ENCODE measurements at regions not wholly inside any gene's neighbourhood (a gene's known extent, or its start where the extent isn't known, plus 50 kb on each side); places are given as distances from the start of the nearest gene placed in this dataset.
"Not testable (repeated sequence)": the region's sequence is repeated elsewhere in the genome, so short reads cannot be mapped to it uniquely, and the experiment has no call there.

DNA sequence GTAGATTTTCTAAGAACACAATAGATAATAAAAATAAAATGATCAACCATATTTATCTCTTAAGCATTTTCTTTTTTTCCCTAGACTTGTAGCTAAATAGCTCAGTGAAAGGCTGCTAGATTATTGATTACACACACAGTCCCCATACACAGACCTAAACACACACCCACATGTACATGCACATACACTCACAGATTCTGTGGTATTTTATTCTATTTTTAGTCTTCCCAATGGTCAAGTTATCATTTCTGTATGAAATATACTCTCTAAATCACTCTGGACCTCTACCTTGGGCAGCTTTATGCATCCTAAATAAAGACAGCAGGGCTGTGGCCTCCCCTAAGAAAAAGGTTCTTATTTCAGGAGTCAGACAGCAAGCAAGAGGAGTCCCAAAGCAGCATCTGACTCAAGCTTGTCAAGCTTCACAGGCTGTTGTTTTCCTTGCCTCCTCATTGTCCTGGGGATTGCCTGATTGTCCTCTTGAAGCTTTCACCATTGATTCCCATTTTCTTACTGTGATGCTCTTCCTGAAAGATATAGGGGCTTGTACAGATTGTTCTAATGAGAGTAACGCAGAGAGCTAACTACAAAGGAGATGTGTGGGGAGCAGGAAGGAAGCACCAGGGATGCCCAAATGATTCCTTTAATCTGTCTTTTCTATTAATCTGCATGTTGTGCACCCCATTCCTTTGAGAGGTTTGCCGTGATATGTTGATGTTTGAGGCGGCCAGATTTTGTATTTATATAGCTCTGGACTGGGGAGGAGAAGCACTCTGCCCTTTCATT, 986.5 kb downstream of the PCDH17 start:
- no peak for DNase-seq (ENCODE audit: low read depth)

DNA sequence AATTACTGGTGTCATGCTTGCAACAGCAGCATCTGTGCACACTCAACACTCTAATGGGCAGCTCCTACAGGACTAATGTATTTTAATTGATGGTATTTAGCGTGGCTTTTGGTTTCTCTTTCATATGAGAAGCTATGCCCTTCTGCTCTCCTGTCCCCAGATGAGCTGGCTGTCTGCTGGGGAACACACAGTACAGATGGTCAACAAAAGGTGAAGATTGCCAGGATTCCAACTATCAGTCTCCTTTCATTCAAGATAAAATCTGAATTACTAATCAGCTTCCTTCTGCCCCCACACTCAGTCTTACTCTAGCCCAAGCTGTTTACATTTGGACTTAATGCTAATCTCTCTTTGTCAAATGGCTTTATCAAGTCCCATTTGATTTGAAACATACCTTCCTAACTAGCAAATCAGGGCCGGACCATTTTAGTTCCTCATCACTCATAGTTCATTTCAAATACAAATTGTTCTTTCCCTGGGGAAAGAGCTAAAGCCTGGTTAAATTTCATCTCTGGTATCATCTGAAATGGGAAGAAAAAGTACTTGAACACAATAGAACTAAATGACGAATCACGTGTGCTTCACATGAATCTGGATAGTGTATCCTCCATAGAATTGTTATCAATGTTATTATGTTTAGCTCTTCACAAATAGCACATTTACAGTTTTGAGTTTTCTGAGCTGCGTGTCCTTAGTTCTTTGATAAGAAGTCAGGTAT, 988.0 kb downstream of the PCDH17 start:
- no peak for DNase-seq (ENCODE audit: low read depth)

DNA sequence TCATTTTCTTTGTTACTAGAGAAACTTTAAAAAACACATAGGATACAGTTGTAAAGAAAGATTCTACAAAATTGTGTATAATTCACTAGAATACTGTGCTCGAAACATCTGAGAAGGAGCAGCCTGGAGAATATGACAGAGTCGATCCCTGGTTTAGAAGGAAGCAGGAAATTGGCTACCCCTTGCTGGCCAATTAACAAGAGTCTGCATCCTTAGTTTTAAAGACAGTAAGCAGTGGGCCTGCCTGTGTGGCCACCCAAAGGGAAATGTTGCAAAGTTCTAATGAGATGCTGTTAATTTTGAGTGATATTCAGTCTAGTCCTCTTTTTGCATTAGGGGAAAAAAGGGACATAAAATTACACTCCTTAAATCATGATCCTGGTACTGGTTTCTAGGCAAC, 988.6 kb downstream of the PCDH17 start:
- no peak for DNase-seq (ENCODE audit: low read depth)

DNA sequence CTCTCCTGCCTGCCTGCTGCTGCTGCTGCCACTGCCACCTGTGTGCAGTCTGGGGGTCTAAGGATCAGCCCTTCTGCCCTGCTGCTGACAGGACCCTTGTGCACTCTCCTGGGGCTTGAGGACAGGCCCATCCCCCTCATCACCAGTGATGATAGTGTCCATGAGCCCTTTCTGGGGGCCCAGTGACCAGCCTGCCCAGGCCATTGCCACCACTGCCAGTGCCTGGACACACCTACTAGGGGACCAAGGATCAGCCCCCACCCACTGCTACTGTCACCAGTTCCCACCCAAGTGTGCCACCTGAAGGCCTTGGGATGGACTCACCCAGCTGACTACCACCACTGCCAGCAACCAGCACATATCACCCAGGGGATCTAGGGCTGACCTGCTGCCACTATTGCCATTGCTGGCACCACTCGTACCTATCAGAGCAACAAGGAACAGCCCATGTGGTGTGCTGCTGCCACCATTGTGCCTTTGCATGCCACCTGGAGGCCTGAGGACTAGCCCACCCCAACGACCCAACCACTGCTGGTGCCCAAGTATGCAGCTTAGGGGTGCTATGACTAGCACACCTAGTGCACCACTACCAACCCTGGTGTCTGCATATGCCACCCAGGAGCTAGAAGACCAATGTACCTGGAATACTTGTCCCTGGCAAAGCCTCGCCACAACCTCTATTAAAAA, 994.3 kb downstream of the PCDH17 start:
- no peak for DNase-seq (ENCODE audit: low read depth)

DNA sequence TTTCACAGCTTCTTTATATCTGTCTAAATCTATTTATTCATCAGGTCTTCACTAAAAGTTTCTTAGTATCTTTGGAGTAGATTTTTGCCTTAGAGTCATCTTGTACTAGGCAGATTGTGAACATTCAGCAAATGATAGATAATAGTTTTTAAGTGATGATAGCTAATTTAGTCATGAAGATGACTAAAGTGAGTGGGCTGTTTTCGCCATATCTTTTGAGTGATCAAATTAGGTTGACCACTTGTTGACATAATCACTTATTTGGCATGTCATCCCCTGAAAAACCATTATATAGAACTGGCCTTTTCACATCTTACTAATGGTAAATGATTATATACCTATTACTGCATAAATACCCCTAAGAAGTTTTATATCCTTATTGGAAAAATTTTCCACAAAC, 999.2 kb downstream of the PCDH17 start:
- no peak for DNase-seq (ENCODE audit: low read depth)

DNA sequence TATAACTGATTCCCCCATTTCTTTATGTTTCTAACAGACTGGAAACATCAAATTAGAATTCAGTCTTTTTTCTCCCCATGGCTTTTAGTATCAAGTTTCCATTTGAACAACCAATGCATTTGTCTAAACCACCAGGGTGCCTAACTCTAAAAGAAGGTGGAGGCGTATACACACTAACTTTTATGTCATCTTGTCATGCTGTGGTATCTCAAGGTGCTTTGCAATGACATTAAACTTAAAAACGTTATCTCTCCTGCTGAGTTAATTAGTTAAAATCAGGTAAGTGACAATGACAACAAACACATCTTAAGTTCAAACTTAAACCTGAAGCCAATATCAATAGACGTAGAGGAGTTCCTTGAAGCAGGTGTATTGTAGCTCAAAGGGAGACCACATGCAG, 1001.7 kb downstream of the PCDH17 start:
- DNase-seq (ENCODE audit: low read depth) = no peak

DNA sequence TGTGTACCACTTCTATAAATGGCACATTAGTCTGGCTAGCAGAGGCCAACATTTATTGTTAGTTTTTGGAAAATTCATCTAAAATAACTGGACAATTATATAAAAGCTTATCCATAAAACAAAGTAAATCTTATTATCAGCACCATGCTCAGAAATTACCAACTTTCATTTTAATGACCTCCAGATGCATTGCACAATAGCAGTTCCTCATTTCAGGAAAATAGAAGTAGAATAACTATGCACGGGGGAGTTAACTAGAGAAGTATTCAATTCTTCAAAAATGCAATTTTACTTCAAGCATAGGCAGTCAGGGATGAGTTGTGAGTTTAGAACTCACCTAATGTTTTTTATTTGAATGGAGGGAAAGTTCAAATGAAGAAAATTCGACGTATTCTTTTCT, 1023.5 kb downstream of the PCDH17 start:
- DNase-seq (ENCODE audit: low read depth) = no peak

DNA sequence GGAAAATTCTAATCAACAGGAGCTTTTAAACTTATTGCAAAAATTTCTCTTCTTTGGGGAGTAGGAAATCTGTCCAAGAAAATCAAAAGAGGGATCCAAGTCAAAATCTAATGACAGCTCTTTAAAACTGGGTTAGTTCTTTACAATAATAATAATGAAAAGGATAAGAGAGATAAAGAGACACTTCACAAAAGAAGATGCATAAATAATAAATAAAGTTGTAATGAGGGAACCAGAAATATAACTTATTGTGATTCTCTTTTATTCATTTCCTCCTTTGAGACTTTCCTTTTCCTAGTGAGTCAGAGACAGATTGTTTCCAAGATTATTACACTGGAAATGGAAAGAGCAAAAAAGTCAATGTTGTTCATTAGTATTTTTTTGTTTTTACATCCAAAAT, 1029.3 kb downstream of the PCDH17 start:
- no peak for DNase-seq (ENCODE audit: low read depth)

DNA sequence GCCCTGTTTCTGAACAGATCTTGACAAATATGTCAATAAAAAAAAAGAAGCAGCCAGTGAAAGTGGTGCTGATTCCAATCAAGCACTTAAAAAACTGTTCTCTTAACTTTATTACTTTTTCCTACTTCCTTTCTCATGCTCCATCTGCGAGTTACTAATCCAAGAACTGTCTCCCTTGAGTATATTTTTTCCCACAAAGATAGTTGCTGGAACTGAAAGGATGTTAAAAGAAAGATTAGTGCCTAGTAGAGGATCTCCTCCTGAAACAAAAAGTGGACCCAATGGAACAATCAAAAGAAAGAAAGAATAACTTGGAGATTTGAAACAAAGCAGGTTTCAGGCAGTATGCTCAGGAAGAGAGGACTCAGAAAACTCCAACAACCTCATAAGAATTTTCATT, 1034.8 kb downstream of the PCDH17 start:
- DNase-seq (ENCODE audit: low read depth) = no peak

DNA sequence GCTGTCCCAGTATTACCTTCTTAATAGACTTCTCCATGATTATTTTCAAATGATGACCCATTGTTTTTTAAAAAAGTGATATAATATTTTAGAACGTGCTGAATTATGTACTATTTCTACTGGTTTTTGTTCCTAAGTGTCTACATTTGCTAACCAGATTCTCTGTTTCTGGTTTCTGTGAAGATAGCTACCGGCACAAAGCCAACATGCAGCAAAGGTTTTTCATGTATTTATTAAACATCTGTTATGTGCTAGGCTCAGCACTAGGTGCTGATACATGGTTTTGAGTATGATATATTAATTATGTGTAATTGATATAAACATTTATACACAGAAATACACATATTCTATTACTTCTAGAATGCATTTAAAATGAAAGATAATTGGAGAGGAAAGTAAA, 1035.6 kb downstream of the PCDH17 start:
- no peak for DNase-seq (ENCODE audit: low read depth)

DNA sequence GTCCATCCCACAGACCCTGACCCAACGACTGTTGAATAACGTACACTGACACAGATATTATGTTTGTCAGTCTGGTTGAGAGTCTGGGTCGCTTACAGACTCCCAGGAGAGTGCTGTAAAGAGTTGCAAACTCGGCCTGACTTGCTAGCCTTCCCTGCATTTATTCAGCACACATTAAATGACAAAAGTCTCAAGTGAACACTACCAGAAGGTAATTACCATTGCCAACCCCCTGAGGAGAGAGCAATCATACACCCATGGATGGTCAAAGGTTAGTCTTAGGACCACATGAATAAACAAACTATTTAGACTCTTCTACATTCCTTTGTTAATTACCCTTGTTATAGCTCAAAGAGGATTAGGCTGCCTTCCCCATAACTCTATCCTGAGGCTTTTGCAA, 1048.6 kb downstream of the PCDH17 start:
- no peak for DNase-seq (ENCODE audit: low read depth)

DNA sequence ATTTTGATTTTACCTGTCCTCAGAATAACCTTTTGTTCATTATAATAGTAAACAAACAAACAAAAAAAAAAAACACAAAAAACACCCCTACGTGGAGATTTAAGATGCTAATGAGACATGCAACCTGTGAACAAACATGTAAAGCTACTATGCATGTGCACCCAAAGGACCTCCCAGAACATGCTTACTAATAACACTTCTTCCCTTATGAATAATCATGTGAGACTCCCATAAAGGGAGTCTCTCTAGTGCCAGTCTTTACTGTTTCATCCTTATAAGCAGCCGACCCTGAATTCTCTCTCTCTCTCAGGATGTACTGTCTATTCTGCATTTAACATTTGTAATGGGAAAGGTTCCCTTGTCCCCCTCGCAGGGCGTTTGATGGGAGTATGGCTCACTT, 1051.1 kb downstream of the PCDH17 start:
- no peak for DNase-seq (ENCODE audit: low read depth)

DNA sequence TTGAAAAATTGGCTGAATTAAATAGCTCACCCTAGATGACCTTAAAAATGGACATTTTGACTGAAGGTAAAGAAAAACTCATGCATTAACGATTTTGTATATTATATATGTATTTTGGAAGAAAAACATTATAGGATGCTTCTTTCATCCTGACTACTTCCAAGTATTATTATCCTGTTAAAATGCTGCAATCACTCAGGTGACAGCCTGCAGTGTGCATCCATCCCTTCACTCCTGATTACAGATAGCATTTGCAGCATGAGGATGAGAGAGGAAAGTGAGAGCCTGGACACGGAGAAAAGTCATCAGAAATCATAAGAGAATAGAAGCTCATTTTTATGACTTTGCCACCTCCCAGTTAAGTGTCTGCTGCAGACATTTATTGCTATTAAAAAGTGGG, 1055.6 kb downstream of the PCDH17 start:
- DNase-seq (ENCODE audit: low read depth) = no peak

DNA sequence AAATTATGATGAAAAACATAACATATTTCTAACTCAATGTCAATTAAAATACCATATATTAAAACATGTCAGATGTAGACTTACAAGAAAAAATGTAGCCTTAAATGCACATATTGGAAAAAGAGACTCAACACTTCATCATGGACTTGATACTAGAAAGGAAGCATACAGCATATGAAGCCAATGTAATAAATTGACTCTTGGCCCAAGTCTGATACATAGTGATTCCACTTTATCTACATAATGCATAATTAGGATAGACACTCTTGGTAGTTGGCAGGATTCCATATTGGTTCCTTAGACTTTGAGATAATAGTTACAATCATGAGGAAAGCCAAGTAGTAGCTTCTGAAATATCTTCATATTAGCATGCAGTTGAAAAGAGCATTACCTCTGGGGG, 1067.0 kb downstream of the PCDH17 start:
- no peak for DNase-seq (ENCODE audit: low read depth)

DNA sequence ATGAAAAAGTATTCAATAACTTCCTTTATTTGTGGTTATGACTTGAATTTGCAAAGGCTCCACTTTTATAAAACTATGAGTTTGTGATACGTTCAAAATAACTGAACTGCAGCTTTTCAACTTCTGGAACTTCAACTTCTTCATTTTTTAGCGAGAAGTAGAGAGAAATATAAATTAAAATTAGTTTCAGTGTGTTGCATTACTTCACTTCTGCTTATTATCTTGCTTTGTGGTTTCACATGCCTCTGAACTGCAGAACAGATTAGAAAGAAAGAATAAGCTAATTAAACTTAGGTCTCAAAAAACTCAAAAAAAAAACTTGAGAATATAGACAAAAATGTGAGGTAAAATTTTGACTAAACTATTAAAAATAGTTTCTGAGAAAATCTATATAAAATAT, 1073.4 kb downstream of the PCDH17 start:
- DNase-seq (ENCODE audit: low read depth) = no peak

DNA sequence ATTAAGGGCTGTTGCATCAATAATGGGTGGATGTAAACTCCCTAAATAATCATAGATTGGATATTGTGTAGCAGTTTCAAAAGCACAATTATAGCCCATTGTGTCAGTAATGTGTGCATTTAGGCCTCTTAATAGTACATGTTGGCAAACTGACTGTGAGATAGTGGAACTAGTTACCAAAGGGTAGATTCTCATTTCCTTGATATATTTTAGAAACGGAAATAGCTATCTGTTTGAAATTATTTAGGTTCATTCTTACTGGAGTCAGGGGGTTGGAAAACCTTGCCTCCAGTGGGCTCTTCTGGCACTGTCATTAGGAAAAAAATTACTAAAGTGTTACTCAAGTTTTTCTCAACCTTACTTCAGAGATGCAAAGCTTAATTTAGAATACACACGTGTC, 1074.9 kb downstream of the PCDH17 start:
- DNase-seq (ENCODE audit: low read depth) = no peak

DNA sequence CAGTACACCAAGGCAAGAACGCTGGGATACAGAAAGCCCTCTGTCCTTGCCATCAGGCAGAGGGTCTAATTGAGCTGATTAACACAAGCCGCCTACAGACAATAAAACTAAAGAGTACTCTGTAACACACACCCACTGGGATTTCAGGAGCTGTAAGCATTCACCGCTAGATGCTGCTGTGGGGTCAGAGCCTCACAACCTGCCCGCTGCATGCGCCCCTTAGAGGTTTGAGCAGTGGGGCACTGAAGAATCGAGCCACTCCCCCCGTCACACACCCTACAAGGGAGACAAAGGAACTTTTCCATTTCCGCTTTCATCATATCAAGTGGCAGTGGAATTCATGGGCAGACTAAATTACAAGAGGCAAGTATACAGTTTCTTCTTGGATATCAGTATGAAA, 1080.6 kb downstream of the PCDH17 start:
- no peak for DNase-seq (ENCODE audit: low read depth)

DNA sequence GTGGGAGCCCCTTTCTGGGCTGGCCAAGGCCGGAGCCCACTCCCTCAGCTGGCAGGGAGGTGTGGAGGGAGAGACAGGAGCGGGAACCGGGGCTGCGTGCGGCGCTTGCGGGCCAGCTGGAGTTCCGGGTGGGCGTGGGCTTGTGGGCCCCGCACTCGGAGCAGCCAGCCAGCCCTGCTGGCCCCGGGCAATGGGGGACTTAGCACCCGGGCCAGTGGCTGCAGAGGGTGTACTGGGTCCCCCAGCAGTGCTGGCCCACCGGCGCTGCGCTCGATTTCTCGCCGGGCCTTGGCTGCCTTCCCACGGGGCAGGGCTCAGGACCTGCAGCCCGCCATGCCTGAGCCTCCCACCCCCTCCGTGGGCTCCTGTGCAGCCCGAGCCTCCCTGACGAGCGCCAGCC, 1082.5 kb downstream of the PCDH17 start:
- DNase-seq (ENCODE audit: low read depth) = not testable (repeated sequence)

DNA sequence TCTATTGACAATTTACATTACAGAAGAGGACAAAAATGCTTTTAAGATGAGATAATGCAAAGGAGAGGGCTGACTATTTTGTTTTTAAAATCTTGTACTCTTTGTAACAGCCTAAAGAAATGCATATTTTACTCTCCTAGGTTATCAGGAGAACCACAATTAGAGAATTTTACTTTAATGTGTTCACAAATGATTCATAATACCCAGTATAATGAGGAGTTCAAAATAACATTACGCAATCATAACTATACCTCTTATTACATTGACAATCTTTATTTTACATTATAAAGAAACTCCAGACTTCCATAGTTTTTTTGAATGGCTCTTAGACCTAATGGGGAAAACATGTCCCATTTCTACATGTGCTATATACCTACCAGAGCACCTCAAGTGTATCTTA, 1089.7 kb downstream of the PCDH17 start:
- DNase-seq (ENCODE audit: low read depth) = no peak

DNA sequence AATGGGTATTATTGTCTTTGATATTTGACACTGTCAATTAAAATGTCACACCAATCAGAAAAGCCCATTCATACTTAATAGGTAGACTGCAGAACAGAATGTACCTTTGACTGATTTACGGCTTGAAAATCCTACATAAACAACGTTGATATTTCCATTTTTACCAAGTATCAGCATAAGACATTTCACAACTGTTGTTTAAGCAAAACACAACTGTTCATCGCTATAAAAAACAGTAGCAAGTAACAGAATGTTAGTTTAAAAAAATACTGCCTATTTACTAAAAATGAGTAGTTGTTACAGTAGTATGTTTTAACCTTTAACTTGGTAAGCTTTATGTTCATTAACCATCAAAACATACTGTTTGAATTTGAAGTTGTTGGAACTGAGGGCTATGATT, 1096.6 kb downstream of the PCDH17 start:
- DNase-seq (ENCODE audit: low read depth) = no peak

DNA sequence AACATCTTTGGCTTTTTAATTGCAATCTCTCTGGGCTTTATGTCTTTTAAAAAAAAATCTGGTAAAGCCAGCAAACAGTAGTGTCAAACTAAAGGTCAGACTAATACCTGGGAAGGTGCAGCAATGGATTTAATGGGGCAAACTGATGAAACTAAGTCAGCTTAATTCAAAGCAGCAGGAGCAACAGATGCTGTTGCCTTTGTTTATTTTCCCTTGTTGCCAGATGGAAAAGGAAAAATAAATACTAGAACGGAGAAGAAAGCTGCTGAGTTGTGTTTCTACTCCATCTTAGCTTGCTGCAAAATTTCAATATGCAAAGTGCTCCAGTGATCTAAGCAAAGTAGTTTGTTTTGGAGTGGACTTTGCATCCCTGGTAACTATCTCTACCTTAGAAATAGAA, 1097.8 kb downstream of the PCDH17 start:
- no peak for DNase-seq (ENCODE audit: low read depth)

DNA sequence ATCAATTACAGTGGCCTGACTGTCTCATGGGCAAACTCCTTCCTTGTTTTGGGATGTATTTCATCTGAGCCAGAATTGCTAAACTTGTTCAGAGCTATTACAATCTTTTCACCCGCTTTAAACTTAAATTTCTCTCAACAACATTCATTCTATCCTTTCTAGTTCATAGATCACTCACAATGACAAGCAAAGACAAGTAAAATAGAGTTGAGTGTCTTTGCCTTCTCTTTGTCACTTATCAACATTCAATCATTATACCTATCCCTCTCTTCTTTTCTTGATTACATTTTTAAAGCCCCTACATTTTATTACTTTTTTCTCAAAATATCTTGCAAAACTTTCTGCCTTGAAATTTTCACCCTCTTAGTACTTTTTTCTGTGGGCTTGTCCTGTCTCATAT, 1113.1 kb downstream of the PCDH17 start:
- DNase-seq (ENCODE audit: low read depth) = no peak

DNA sequence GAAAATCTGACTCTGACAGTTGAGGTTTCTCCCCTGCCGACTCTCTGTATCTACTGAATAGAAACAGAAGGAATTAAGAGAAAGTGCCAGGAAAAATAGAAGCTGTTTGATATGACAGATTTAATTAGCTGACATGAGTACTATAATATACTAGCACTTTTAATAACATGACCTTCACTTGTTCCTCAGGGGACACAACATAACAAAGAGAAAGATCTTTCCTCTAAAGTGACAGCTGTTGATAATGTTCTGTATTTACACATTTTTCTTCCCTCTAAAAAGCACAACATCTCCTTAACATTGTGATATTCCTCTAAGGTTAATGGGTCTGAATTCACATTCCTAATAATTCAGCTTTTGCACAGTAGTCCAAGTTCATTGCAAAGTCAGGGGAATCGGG, 1136.0 kb downstream of the PCDH17 start:
- DNase-seq (ENCODE audit: low read depth) = no peak

Measured in LHCN-M2 (cell line).